ENCODE measurements at regions not wholly inside any gene's neighbourhood (a gene's known extent, or its start where the extent isn't known, plus 50 kb on each side); places are given as distances from the start of the nearest gene placed in this dataset.

DNA sequence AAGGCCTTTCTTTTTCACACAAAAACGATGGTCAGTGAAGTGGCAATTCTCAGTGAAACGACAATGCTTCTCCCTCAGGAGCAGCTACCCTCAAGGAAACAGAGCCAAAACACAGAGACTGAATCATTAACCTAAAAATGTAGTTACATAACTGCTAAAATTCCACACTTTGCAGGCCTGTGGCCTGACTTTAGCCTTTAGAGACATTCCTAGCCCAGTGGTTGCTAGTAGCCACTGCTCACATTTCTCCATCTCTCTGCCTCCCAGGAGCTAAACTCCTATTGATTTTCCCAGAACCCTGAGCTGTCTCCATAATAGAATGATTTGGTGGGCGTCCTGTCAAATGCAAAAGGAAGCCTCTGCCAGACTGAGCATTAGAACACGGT lies 630.1 kb upstream of the KCNMB2 start:
- TF ChIP-seq, protein P1, sequence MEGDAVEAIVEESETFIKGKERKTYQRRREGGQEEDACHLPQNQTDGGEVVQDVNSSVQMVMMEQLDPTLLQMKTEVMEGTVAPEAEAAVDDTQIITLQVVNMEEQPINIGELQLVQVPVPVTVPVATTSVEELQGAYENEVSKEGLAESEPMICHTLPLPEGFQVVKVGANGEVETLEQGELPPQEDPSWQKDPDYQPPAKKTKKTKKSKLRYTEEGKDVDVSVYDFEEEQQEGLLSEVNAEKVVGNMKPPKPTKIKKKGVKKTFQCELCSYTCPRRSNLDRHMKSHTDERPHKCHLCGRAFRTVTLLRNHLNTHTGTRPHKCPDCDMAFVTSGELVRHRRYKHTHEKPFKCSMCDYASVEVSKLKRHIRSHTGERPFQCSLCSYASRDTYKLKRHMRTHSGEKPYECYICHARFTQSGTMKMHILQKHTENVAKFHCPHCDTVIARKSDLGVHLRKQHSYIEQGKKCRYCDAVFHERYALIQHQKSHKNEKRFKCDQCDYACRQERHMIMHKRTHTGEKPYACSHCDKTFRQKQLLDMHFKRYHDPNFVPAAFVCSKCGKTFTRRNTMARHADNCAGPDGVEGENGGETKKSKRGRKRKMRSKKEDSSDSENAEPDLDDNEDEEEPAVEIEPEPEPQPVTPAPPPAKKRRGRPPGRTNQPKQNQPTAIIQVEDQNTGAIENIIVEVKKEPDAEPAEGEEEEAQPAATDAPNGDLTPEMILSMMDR (IDR thresholded peaks at IDR 0.05; ENCODE audit: low read depth, low read length, missing input control), result no peak
- TF ChIP-seq RAD21 (IDR thresholded peaks at IDR 0.05) (peak in 1 of 2 donors; percentile 40), MAX (IDR thresholded peaks at IDR 0.05) (no peak), JUND (IDR thresholded peaks at IDR 0.05) (no peak), REST (IDR thresholded peaks at IDR 0.05) (no peak), GABPA (IDR thresholded peaks at IDR 0.05 in 1 of 2, conservative IDR thresholded peaks at IDR 0.05 in 1 of 2) (no peak), EGR1 (IDR thresholded peaks at IDR 0.05; ENCODE audit: low read depth in 2 of 2) (no peak), ZBTB33 (IDR thresholded peaks at IDR 0.05) (no peak), SP1 (IDR thresholded peaks at IDR 0.05) (no peak), FOXA2 (IDR thresholded peaks at IDR 0.05) (no peak)
- TF ChIP-seq, protein P2, sequence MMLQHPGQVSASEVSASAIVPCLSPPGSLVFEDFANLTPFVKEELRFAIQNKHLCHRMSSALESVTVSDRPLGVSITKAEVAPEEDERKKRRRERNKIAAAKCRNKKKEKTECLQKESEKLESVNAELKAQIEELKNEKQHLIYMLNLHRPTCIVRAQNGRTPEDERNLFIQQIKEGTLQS (IDR thresholded peaks at IDR 0.05), result no peak
